ENCODE measurements at regions not wholly inside any gene's neighbourhood (a gene's known extent, or its start where the extent isn't known, plus 50 kb on each side); places are given as distances from the start of the nearest gene placed in this dataset.

- WGBS (ENCODE audit: insufficient coverage) = 96% methylated on average over 4 of the region's 5 CpGs
- intact Hi-C loops (cut with micrococcal nuclease) = no loop called here
- Mint-ChIP-seq H3K27me3 (ENCODE audit: low read depth in 2 of 2) (peaks cover 49 to 56% of the 10 kb centered on the region in 2 donors), H3K9me3 (no peaks in the 10 kb centered on the region), H3K4me3 (no peak overlapping the region), H3K36me3 (no peaks in the 10 kb centered on the region), H3K4me1 (peaks cover 0 to 5% of the 10 kb centered on the region in 2 donors), H3K27ac (no peak overlapping the region)
- no peak for DNase-seq
- ATAC-seq = no peak
- no peaks in the 10 kb centered on the region for H3K9me3 ChIP-seq (ENCODE audit: control insufficient read depth, insufficient read depth, low read length)
- H3K4me1 ChIP-seq (ENCODE audit: control insufficient read depth, insufficient read depth, low read length) = no peaks in the 10 kb centered on the region
- no peaks in the 10 kb centered on the region for H3K36me3 ChIP-seq (ENCODE audit: control insufficient read depth, insufficient read depth, low read length)
- no peak overlapping the region for H3K4me3 ChIP-seq (ENCODE audit: low read length)
- peaks cover 22% of the 10 kb centered on the region for H3K27me3 ChIP-seq (ENCODE audit: control insufficient read depth, insufficient read depth, low read length)
- TF ChIP-seq CTCF (IDR thresholded peaks at IDR 0.05) = no peak
- H3K27ac ChIP-seq (ENCODE audit: low read length) = no peak overlapping the region
Measured at GRCh38 chr5:138702166-138703077, 50.8 kb upstream of the CTNNA1 start.

GRCh38 chr5:138701678-138702077 is 51.5 kb upstream of the CTNNA1 start:
- Mint-ChIP-seq H3K4me3 (no peak overlapping the region), H3K4me1 (peaks cover 0 to 5% of the 10 kb centered on the region in 2 donors), H3K27me3 (ENCODE audit: low read depth in 2 of 2) (peaks cover 44 to 53% of the 10 kb centered on the region in 2 donors), H3K36me3 (no peaks in the 10 kb centered on the region), H3K27ac (no peak overlapping the region), H3K9me3 (no peaks in the 10 kb centered on the region)
- intact Hi-C loops (cut with micrococcal nuclease) = no loop called here
- Histone ChIP-seq H3K27ac (ENCODE audit: low read length) (no peak overlapping the region), H3K36me3 (ENCODE audit: control insufficient read depth, insufficient read depth, low read length) (no peaks in the 10 kb centered on the region), H3K4me3 (ENCODE audit: low read length) (no peak overlapping the region), H3K9me3 (ENCODE audit: control insufficient read depth, insufficient read depth, low read length) (no peaks in the 10 kb centered on the region), H3K27me3 (ENCODE audit: control insufficient read depth, insufficient read depth, low read length) (peaks cover 22% of the 10 kb centered on the region), H3K4me1 (ENCODE audit: control insufficient read depth, insufficient read depth, low read length) (no peaks in the 10 kb centered on the region)
- ATAC-seq = no peak
- 95% methylated on average over 2 of the region's 3 CpGs for WGBS (ENCODE audit: insufficient coverage)
- DNase-seq = no peak
- no peak for TF ChIP-seq CTCF (IDR thresholded peaks at IDR 0.05)

- Mint-ChIP-seq H3K27ac (no peak overlapping the region), H3K4me1 (peaks cover 0 to 5% of the 10 kb centered on the region in 2 donors), H3K4me3 (no peak overlapping the region), H3K27me3 (ENCODE audit: low read depth in 2 of 2) (peaks cover 36 to 46% of the 10 kb centered on the region in 2 donors), H3K36me3 (no peaks in the 10 kb centered on the region), H3K9me3 (no peaks in the 10 kb centered on the region)
- TF ChIP-seq CTCF (IDR thresholded peaks at IDR 0.05) = no peak
- no peaks in the 10 kb centered on the region for H3K9me3 ChIP-seq (ENCODE audit: control insufficient read depth, insufficient read depth, low read length)
- 88% methylated on average over 3 of the region's 8 CpGs for WGBS (ENCODE audit: insufficient coverage)
- H3K4me3 ChIP-seq (ENCODE audit: low read length) = no peak overlapping the region
- H3K36me3 ChIP-seq (ENCODE audit: control insufficient read depth, insufficient read depth, low read length) = no peaks in the 10 kb centered on the region
- H3K27me3 ChIP-seq (ENCODE audit: control insufficient read depth, insufficient read depth, low read length) = peaks cover 23% of the 10 kb centered on the region
- intact Hi-C loops (cut with micrococcal nuclease) = no loop called here
- DNase-seq = no peak
- H3K4me1 ChIP-seq (ENCODE audit: control insufficient read depth, insufficient read depth, low read length) = no peaks in the 10 kb centered on the region
- no peak overlapping the region for H3K27ac ChIP-seq (ENCODE audit: low read length)
- ATAC-seq = no peak
Measured at GRCh38 chr5:138700581-138701362, 52.5 kb upstream of the CTNNA1 start.
